ENCODE measurements at regions not wholly inside any gene's neighbourhood (a gene's known extent, or its start where the extent isn't known, plus 50 kb on each side); places are given as distances from the start of the nearest gene placed in this dataset.
A peak's percentile ranks its signal among the peaks of the same experiment; 100 is the strongest.

- intact Hi-C loops (cut with DNase I) = no loop called here
Measured at GRCh38 chr4:129384974-129385373, 289.0 kb downstream of the C4orf33 start.

GRCh38 chr4:129387666-129388065 is 291.7 kb downstream of the C4orf33 start:
- intact Hi-C loops (cut with DNase I) = no loop called here
- DNase-seq = no peak

More at GRCh38 chr4:129384974-129385373, 289.0 kb downstream of the C4orf33 start:
- DNase-seq = no peak

- intact Hi-C loops (cut with DNase I) = no loop called here
- peak in 1 of 10 donors; percentile 53 for DNase-seq
Measured at GRCh38 chr4:129393976-129394375, 298.0 kb downstream of the C4orf33 start.

GRCh38 chr4:129394635-129395034 is 298.7 kb downstream of the C4orf33 start:
- no peak for DNase-seq
- intact Hi-C loops (cut with DNase I) = no loop called here

- no peak for DNase-seq
- intact Hi-C loops (cut with DNase I) = no loop called here
Measured at GRCh38 chr4:129403848-129404247, 307.9 kb downstream of the C4orf33 start.

- intact Hi-C loops (cut with DNase I) = no loop called here
- DNase-seq = no peak
Measured at GRCh38 chr4:129410115-129410514, 314.2 kb downstream of the C4orf33 start.

GRCh38 chr4:129415004-129415403 is 319.1 kb downstream of the C4orf33 start:
- no peak for DNase-seq
- intact Hi-C loops (cut with DNase I) = no loop called here

GRCh38 chr4:129420637-129421036 is 324.7 kb downstream of the C4orf33 start:
- no peak for DNase-seq
- intact Hi-C loops (cut with DNase I) = no loop called here

- DNase-seq = no peak
Measured at GRCh38 chr4:129422277-129422676, 326.3 kb downstream of the C4orf33 start.

GRCh38 chr4:129428454-129428853 is 332.5 kb downstream of the C4orf33 start:
- DNase-seq = no peak
- intact Hi-C loops (cut with DNase I) = no loop called here

More at GRCh38 chr4:129422277-129422676, 326.3 kb downstream of the C4orf33 start:
- intact Hi-C loops (cut with DNase I) = no loop called here

GRCh38 chr4:129429581-129430320 is 333.8 kb downstream of the C4orf33 start:
- no peak for DNase-seq

GRCh38 chr4:129437347-129437746 is 341.4 kb downstream of the C4orf33 start:
- DNase-seq = no peak
- intact Hi-C loops (cut with DNase I) = no loop called here

More at GRCh38 chr4:129429581-129430320, 333.8 kb downstream of the C4orf33 start:
- intact Hi-C loops (cut with DNase I) = no loop called here

GRCh38 chr4:129438456-129438981 is 342.6 kb downstream of the C4orf33 start:
- DNase-seq = no peak
- intact Hi-C loops (cut with DNase I) = no loop called here

- intact Hi-C loops (cut with DNase I) = no loop called here
- DNase-seq = no peak
Measured at GRCh38 chr4:129446074-129446473, 350.1 kb downstream of the C4orf33 start.

GRCh38 chr4:129453524-129454200 is 357.7 kb downstream of the C4orf33 start:
- no peak for DNase-seq
- intact Hi-C loops (cut with DNase I) = no loop called here

- intact Hi-C loops (cut with DNase I) = no loop called here
- DNase-seq = no peak
Measured at GRCh38 chr4:129455482-129455881, 359.5 kb downstream of the C4orf33 start.

GRCh38 chr4:129468624-129469023 is 372.7 kb downstream of the C4orf33 start:
- intact Hi-C loops (cut with DNase I) = no loop called here
- DNase-seq = no peak

GRCh38 chr4:129474698-129475097 is 378.7 kb downstream of the C4orf33 start:
- DNase-seq = no peak
- intact Hi-C loops (cut with DNase I) = no loop called here

GRCh38 chr4:129481107-129481506 is 385.2 kb downstream of the C4orf33 start:
- DNase-seq = no peak
- intact Hi-C loops (cut with DNase I) = no loop called here

- DNase-seq = no peak
- intact Hi-C loops (cut with DNase I) = no loop called here
Measured at GRCh38 chr4:129488427-129488826, 392.5 kb downstream of the C4orf33 start.

- DNase-seq = no peak
- intact Hi-C loops (cut with DNase I) = no loop called here
Measured at GRCh38 chr4:129490516-129490915, 394.6 kb downstream of the C4orf33 start.

GRCh38 chr4:129498626-129499025 is 402.7 kb downstream of the C4orf33 start:
- intact Hi-C loops (cut with DNase I) = no loop called here
- no peak for DNase-seq
